Stimulated activated CD4-positive, alpha-beta T cell treated with anti-CD3 and anti-CD28 coated beads, Interleukin-4, amount 100 ng/mL, for 48 hours (primary cell): ENCODE measurements at regions not wholly inside any gene's neighbourhood (a gene's known extent, or its start where the extent isn't known, plus 50 kb on each side); places are given as distances from the start of the nearest gene placed in this dataset.

Experiments
- DNase-seq, 2 donors: peaks; one replicate each; pipeline ENCODE4 v3.0.0-alpha.2; 2020; ENCODE audit warnings: low read depth in 2 of 2

GRCh38 chrX:78493180-78493579 is 165.8 kb upstream of the CYSLTR1 start:
- DNase-seq, result no peak

- no peak for DNase-seq
Observed at GRCh38 chrX:78476701-78477100, 149.3 kb upstream of the CYSLTR1 start.

GRCh38 chrX:78456909-78457308 is 129.5 kb upstream of the CYSLTR1 start:
- DNase-seq, result no peak

- no peak for DNase-seq
Observed at GRCh38 chrX:78455901-78456300, 128.5 kb upstream of the CYSLTR1 start.

- no peak for DNase-seq
Observed at GRCh38 chrX:78452356-78452755, 124.9 kb upstream of the CYSLTR1 start.

GRCh38 chrX:78437621-78438020 is 110.2 kb upstream of the CYSLTR1 start:
- no peak for DNase-seq

- no peak for DNase-seq
Observed at GRCh38 chrX:78429172-78429571, 101.8 kb upstream of the CYSLTR1 start.

- DNase-seq, result no peak
Observed at GRCh38 chrX:78388663-78389062, 61.3 kb upstream of the CYSLTR1 start.

GRCh38 chrX:78387364-78387763 is 60.0 kb upstream of the CYSLTR1 start:
- DNase-seq, result no peak

GRCh38 chrX:78384486-78384885 is 57.1 kb upstream of the CYSLTR1 start:
- no peak for DNase-seq

GRCh38 chrX:78383594-78383993 is 56.2 kb upstream of the CYSLTR1 start:
- DNase-seq, result no peak

GRCh38 chrX:78378476-78379115 is 51.2 kb upstream of the CYSLTR1 start:
- no peak for DNase-seq
